Astrocyte of the spinal cord (primary cell): ENCODE measurements at regions not wholly inside any gene's neighbourhood (a gene's known extent, or its start where the extent isn't known, plus 50 kb on each side); places are given as distances from the start of the nearest gene placed in this dataset.

Source experiments
- DNase-seq: peaks from one replicate; pipeline ENCODE4 v3.0.0; 2011; ENCODE audit warnings: low read depth, low spot score
- H3K4me3 ChIP-seq: 2 replicates; pipeline ENCODE4 v1.5.1; 2011; ENCODE audit warnings: low read depth, mild to moderate bottlenecking, low read length, moderate library complexity
- CTCF ChIP-seq: IDR thresholded peaks from 2 replicates; pipeline ENCODE4 v1.5.1; 2012; ENCODE audit warnings: low read depth, mild to moderate bottlenecking, low read length, inconsistent platforms
- in situ Hi-C: cut with HindIII; loops from 2 replicates; pipeline ENCODE4 v1.10.0; 2017; ENCODE audit warnings: low sequenced_read_pairs

DNA sequence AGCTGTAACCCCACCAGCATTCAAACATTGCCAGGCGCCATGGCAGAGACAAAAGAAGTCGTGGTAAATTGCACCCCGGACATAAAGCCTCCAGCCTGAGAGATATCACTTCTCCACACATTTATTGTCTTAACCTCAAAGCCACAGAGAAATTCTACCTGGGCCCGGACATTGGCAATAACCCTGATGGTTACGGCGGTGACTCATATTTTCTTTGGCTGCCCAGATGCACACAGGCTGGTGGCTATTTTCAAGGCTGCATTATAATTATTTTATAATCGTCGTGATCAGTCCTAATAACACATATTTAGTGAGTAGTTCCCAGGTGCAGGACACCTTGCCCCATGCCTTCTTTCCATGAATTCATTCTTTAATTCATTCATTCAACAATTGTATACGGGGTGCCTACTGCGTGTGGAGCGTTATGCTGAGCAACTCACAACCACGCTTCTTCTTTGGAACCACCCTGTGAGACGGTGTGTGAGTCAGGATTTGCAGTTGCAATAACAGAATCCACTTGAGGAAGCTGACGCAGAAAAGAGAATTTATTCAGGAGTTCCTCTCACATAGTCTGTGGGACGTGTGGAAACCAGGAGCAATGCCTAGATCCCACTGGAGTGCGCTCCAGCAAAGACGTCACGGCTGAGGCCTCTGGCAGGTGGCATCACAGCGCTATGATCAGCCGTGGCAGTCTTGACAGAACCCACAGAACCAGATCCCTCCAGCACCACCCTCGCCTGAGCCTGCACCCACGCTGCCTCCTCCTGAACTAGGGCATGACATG lies 245.7 kb downstream of the FOXL1 start:
- DNase-seq = peak; percentile 98
- in situ Hi-C loops = no loop called here
- TF ChIP-seq CTCF = no peak
- no peak overlapping the region for H3K4me3 ChIP-seq

DNA sequence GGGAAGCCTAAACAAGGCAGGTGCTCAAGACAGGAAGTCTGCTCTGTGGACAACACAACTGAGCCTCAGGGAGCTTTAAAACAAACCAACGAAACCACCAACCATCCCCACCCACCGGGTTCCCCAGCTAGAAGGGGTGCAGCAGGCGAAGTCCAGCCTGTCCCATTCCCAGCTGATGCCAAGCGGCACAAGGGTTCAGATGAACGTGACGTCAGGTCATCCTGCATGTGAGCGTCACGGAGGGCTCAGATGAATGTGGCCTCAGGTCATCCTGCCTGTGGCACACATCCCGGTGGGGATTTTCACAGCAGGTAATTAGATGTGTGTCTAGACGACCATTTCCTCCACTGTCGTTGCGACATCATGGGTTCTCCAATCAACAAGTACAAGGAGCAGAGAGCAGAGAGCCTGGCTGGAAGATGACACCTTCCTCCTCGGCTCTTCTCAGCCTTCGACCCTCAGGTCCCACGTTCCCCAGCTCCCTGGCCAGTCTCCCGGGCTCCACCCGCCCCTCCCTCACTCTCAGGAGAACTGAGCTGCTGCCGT lies 246.5 kb downstream of the FOXL1 start:
- DNase-seq = peak; percentile 84
- no peak for TF ChIP-seq CTCF
- in situ Hi-C loops = no loop called here
- no peak overlapping the region for H3K4me3 ChIP-seq

- no peak for TF ChIP-seq CTCF
- DNase-seq = no peak
- H3K4me3 ChIP-seq = no peak overlapping the region
- in situ Hi-C loops = no loop called here
These were observed 247.3 kb downstream of the FOXL1 start for GRCh38 chr16:86825631-86826030.

DNA sequence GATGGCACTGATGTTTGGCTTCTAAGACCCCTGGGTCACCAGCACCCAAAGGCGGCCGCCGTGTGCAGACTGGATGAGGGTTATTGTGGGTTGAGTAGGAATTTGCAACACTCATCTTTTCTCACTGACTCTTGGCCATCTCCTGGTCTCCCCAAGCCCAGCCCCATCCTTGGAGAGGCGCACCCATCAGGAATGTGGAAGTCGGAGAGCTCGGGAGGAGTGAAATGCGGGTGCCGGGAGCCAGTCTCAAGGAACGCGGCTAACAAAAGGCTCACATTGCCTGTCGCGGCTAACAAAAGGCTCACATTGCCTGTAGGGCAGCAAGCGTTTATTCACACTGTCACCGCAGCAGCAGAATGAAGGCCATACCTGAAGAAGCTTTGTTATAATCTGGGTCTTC lies 248.6 kb downstream of the FOXL1 start:
- in situ Hi-C loops = no loop called here
- peak; percentile 35 for DNase-seq
- TF ChIP-seq CTCF = no peak
- no peak overlapping the region for H3K4me3 ChIP-seq

DNA sequence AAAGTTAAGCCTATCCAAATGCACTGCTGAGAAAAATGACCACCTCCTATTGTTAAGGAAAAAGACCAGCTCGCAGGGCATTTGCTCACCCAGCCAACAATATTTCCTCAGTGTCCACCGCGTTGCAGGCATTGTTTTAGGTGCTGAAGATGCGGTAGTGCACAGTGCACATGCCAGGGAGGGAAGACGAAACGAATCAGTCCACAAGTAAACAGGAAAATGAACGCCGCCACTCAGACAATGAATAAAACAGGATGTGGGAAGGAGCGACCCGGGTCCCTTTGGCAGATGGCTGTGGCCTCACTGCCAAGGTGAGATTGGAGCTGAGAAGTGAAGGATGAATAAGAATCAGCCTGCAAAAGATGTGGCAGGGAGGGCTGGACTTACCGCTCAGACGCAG lies 249.2 kb downstream of the FOXL1 start:
- TF ChIP-seq CTCF = no peak
- in situ Hi-C loops = no loop called here
- no peak for DNase-seq
- no peak overlapping the region for H3K4me3 ChIP-seq

GRCh38 chr16:86828202-86828601 lies 249.9 kb downstream of the FOXL1 start:
- no peak overlapping the region for H3K4me3 ChIP-seq
- TF ChIP-seq CTCF = no peak
- in situ Hi-C loops = no loop called here

More at GRCh38 chr16:86828202-86828601, 249.9 kb downstream of the FOXL1 start:
- no peak for DNase-seq
